Spleen (tissue), 7 donors: ENCODE measurements at regions not wholly inside any gene's neighbourhood (a gene's known extent, or its start where the extent isn't known, plus 50 kb on each side); places are given as distances from the start of the nearest gene placed in this dataset.

ENCODE experiments used
- POLR2AphosphoS5 ChIP-seq, 3 donors: sonication (generic); formaldehyde crosslinking; IDR thresholded peaks; one replicate each; pipeline ENCODE4 v1.5.1; 2017; ENCODE audit warnings: antibody characterized with exemption in 3 of 3
- TF ChIP-seq, protein P1 (sequence below), 11 experiments: fragments of 200-600 bp in 7 of 11; fragments of 450-650 bp in 4 of 11; sonication (generic) in 4 of 11; IDR thresholded peaks in 8 of 11; conservative IDR thresholded peaks in 3 of 11; 1 replicate in 7 of 11; 2 replicates in 4 of 11; pipeline versions ENCODE4 v1.4.0 to v1.8.0; 2016 to 2021; ENCODE audit warnings: antibody characterized with exemption in 11 of 11, inconsistent platforms in 4 of 11, mild to moderate bottlenecking in 1 of 11
- donor health status: DM: no; HTN: no; CAD: no; lungs with moderate emphysema.
- donor health status: DM: no; HTN: no; CAD: no.
- donor health status: DM: no; HTN: no; CAD: no.

- TF ChIP-seq, protein P1, sequence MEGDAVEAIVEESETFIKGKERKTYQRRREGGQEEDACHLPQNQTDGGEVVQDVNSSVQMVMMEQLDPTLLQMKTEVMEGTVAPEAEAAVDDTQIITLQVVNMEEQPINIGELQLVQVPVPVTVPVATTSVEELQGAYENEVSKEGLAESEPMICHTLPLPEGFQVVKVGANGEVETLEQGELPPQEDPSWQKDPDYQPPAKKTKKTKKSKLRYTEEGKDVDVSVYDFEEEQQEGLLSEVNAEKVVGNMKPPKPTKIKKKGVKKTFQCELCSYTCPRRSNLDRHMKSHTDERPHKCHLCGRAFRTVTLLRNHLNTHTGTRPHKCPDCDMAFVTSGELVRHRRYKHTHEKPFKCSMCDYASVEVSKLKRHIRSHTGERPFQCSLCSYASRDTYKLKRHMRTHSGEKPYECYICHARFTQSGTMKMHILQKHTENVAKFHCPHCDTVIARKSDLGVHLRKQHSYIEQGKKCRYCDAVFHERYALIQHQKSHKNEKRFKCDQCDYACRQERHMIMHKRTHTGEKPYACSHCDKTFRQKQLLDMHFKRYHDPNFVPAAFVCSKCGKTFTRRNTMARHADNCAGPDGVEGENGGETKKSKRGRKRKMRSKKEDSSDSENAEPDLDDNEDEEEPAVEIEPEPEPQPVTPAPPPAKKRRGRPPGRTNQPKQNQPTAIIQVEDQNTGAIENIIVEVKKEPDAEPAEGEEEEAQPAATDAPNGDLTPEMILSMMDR (IDR thresholded peaks at IDR 0.05 in 8 of 11, conservative IDR thresholded peaks at IDR 0.05 in 3 of 11), result no peak
- TF ChIP-seq POLR2AphosphoS5 (IDR thresholded peaks at IDR 0.05), result no peak
These were observed 116.0 kb upstream of the BTG1 start for GRCh38 chr12:92261692-92262091.
